ENCODE measurements at regions not wholly inside any gene's neighbourhood (a gene's known extent, or its start where the extent isn't known, plus 50 kb on each side); places are given as distances from the start of the nearest gene placed in this dataset.

GRCh38 chr5:91315701-91316100, 67.4 kb downstream of the ARRDC3 start:
- TF ChIP-seq CTCF (IDR thresholded peaks at IDR 0.05) (no peak), POLR2A (IDR thresholded peaks at IDR 0.05) (no peak)
